Ovary (tissue), 3 donors: ENCODE measurements at regions not wholly inside any gene's neighbourhood (a gene's known extent, or its start where the extent isn't known, plus 50 kb on each side); places are given as distances from the start of the nearest gene placed in this dataset.

ENCODE experiments used
- EP300 ChIP-seq: sonication (generic); formaldehyde crosslinking; IDR thresholded peaks from one replicate; pipeline ENCODE4 v1.6.1; 2017; ENCODE audit warnings: antibody characterized with exemption
- POLR2A ChIP-seq: fragments of 450-650 bp; IDR thresholded peaks from one replicate; pipeline ENCODE4 v1.6.1; 2017; ENCODE audit warnings: antibody characterized with exemption, mild to moderate bottlenecking, moderate library complexity
- TF ChIP-seq, protein P1 (sequence below), 3 donors: fragments of 450-650 bp in 2 of 3; fragments of 200-600 bp in 1 of 3; IDR thresholded peaks; one replicate each; pipeline versions ENCODE4 v1.5.1 to v1.8.0; 2016 to 2022; ENCODE audit warnings: antibody characterized with exemption in 3 of 3, mild to moderate bottlenecking in 1 of 3
- donor health status: DM: no; HTN: no; CAD: no.

- TF ChIP-seq, protein P1, sequence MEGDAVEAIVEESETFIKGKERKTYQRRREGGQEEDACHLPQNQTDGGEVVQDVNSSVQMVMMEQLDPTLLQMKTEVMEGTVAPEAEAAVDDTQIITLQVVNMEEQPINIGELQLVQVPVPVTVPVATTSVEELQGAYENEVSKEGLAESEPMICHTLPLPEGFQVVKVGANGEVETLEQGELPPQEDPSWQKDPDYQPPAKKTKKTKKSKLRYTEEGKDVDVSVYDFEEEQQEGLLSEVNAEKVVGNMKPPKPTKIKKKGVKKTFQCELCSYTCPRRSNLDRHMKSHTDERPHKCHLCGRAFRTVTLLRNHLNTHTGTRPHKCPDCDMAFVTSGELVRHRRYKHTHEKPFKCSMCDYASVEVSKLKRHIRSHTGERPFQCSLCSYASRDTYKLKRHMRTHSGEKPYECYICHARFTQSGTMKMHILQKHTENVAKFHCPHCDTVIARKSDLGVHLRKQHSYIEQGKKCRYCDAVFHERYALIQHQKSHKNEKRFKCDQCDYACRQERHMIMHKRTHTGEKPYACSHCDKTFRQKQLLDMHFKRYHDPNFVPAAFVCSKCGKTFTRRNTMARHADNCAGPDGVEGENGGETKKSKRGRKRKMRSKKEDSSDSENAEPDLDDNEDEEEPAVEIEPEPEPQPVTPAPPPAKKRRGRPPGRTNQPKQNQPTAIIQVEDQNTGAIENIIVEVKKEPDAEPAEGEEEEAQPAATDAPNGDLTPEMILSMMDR (IDR thresholded peaks at IDR 0.05): no peak
- TF ChIP-seq EP300: no peak
- no peak for TF ChIP-seq POLR2A
Measured at GRCh38 chr15:37206690-37207089, 106.3 kb upstream of the MEIS2 start.
